AG04450 (cell line): ENCODE measurements at regions not wholly inside any gene's neighbourhood (a gene's known extent, or its start where the extent isn't known, plus 50 kb on each side); places are given as distances from the start of the nearest gene placed in this dataset.

Experiments
- CTCF ChIA-PET: fragments of 300-600, 350-600 bp; formaldehyde crosslinking; extraction: SDS; loops from one replicate; lab custom pipeline; 2022; ENCODE audit warnings: antibody characterized with exemption, inconsistent platforms; lab: Charles Lee
- POLR2A ChIA-PET: fragments of 350-600 bp; formaldehyde crosslinking; extraction: SDS; loops from one replicate; lab custom pipeline; 2021; ENCODE audit warnings: antibody characterized with exemption, inconsistent platforms; lab: Yijun Ruan, JAX
- DNase-seq: peaks from one replicate; pipeline ENCODE4 v3.0.0-alpha.2; 2011; ENCODE audit warnings: low read depth, low spot score
- H3K27ac ChIP-seq: one replicate; pipeline ENCODE4 v1.5.1; 2012; ENCODE audit warnings: low read depth, low read length, control low read depth
- H3K27me3 ChIP-seq: one replicate; pipeline ENCODE4 v1.6.0; 2012; ENCODE audit warnings: low read length; ENCODE audit not compliant: control insufficient read depth, insufficient read depth
- H3K4me3 ChIP-seq: 2 replicates; pipeline ENCODE4 v1.5.1; 2011; ENCODE audit warnings: mild to moderate bottlenecking, low read depth, low read length, control low read depth
- H3K9me3 ChIP-seq: 2 replicates; pipeline ENCODE4 v1.5.1; 2012; ENCODE audit warnings: low read length; ENCODE audit not compliant: control insufficient read depth, insufficient read depth
- CTCF ChIP-seq: IDR thresholded peaks from 2 replicates; pipeline ENCODE4 v1.5.1; 2011; ENCODE audit warnings: low read depth, low read length, control low read depth, inconsistent platforms

GRCh38 chr5:165201771-165202518, 1696.5 kb downstream of the MAT2B start:
- Histone ChIP-seq H3K9me3 (no peaks in the 10 kb centered on the region), H3K4me3 (no peak overlapping the region), H3K27me3 (no peaks in the 10 kb centered on the region), H3K27ac (no peak overlapping the region)
- ChIA-PET POLR2A (no interaction called here), CTCF (no interaction called here)
- no peak for TF ChIP-seq CTCF
- DNase-seq: no peak

GRCh38 chr5:165202519-165202910, 1697.1 kb downstream of the MAT2B start:
- POLR2A ChIA-PET: no interaction called here

GRCh38 chr5:165209101-165209727, 1703.8 kb downstream of the MAT2B start:
- Histone ChIP-seq H3K4me3 (no peak overlapping the region), H3K27ac (no peak overlapping the region), H3K9me3 (no peaks in the 10 kb centered on the region), H3K27me3 (no peaks in the 10 kb centered on the region)
- ChIA-PET CTCF (interaction anchor here (1.0 to 2.7 kb wide), 4 partner anchors 9 to 1642 kb away, joined by 3 to 12 read pairs (median 4); no protein-coding TSS in a partner anchor), POLR2A (no interaction called here)
- no peak for DNase-seq
- peak; percentile 73 for TF ChIP-seq CTCF

More at GRCh38 chr5:165202519-165202910, 1697.1 kb downstream of the MAT2B start:
- Histone ChIP-seq H3K4me3 (no peak overlapping the region), H3K27ac (no peak overlapping the region), H3K9me3 (no peaks in the 10 kb centered on the region), H3K27me3 (no peaks in the 10 kb centered on the region)
- no peak for DNase-seq
- CTCF ChIA-PET: no interaction called here
- TF ChIP-seq CTCF: no peak

- no peak for DNase-seq
- H3K27me3 ChIP-seq: no peaks in the 10 kb centered on the region
- CTCF ChIA-PET: interaction anchor here (0.8 kb wide), 1 partner anchor 14 kb away, joined by 3 read pairs; no protein-coding TSS in a partner anchor
- H3K27ac ChIP-seq: no peak overlapping the region
- no peak for TF ChIP-seq CTCF
- no peaks in the 10 kb centered on the region; the same call in 1 of the 2 replicates for H3K9me3 ChIP-seq
- no peak overlapping the region for H3K4me3 ChIP-seq
- POLR2A ChIA-PET: no interaction called here
Measured at GRCh38 chr5:165224366-165225045, 1719.1 kb downstream of the MAT2B start.
